OCI-LY3 (cell line): ENCODE measurements at regions not wholly inside any gene's neighbourhood (a gene's known extent, or its start where the extent isn't known, plus 50 kb on each side); places are given as distances from the start of the nearest gene placed in this dataset.

Experiments used
- EZH2phosphoT487 ChIP-seq: fragments of 200-600 bp; shearing (Covaris generic); IDR thresholded peaks from 2 replicates; pipeline ENCODE4 v1.6.1; 2018; ENCODE audit warnings: antibody characterized with exemption, mixed run types, low read depth
- TF ChIP-seq, protein P1 (sequence below): fragments of 200-600, 300-600 bp; sonication (generic); IDR thresholded peaks from 2 replicates; pipeline ENCODE4 v1.5.1; 2014; ENCODE audit warnings: antibody characterized with exemption, low read length, low read depth

DNA sequence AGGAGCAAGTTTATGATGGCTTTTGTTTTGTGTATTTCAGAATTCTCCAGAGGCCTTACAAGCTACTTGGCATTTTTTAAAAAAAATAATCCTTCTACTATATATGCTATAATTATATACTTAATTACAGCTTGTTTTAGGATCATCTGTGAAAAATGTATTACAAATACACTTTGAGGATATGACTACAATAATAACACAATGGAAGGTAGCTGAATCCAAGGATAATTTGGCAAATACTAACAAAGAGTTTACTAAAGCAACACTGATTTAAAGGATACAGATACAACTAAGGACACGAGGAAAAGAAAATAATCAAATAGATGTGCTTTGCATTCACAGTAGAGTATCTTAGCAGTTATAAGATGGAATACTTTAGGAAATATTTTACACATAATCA is 381.9 kb upstream of the CITED2 start:
- TF ChIP-seq, protein P1, sequence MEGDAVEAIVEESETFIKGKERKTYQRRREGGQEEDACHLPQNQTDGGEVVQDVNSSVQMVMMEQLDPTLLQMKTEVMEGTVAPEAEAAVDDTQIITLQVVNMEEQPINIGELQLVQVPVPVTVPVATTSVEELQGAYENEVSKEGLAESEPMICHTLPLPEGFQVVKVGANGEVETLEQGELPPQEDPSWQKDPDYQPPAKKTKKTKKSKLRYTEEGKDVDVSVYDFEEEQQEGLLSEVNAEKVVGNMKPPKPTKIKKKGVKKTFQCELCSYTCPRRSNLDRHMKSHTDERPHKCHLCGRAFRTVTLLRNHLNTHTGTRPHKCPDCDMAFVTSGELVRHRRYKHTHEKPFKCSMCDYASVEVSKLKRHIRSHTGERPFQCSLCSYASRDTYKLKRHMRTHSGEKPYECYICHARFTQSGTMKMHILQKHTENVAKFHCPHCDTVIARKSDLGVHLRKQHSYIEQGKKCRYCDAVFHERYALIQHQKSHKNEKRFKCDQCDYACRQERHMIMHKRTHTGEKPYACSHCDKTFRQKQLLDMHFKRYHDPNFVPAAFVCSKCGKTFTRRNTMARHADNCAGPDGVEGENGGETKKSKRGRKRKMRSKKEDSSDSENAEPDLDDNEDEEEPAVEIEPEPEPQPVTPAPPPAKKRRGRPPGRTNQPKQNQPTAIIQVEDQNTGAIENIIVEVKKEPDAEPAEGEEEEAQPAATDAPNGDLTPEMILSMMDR = no peak
- no peak for TF ChIP-seq EZH2phosphoT487
